Stimulated activated CD4-positive, alpha-beta T cell treated with anti-CD3 and anti-CD28 coated beads, Interleukin-15, amount 100 ng/mL, for 24 hours (primary cell): ENCODE measurements at regions not wholly inside any gene's neighbourhood (a gene's known extent, or its start where the extent isn't known, plus 50 kb on each side); places are given as distances from the start of the nearest gene placed in this dataset.

Source experiments
- DNase-seq: peaks from one replicate; pipeline ENCODE4 v3.0.0-alpha.2; 2020

- DNase-seq: no peak
These were observed 150.7 kb upstream of the IRX2 start for GRCh38 chr5:2902186-2902585.

DNA sequence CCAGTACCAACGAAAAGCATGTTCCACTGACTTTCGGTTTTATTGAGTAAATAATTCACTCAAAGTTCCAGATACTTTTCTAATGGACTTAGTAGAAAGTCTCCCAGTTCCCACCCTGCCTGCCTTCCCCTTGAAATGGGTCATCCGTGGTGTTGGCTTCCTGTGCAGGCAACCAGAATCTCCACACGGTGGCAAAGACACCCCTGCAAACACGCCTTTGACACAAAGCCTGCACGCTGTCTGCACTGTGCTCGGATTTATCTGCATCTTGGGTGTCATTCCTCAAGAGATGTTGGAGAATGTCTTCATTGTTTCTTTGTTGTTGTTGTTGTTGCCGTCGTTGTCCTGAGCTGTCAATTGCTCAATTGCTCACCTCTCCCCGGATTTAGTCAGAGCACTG, 150.0 kb upstream of the IRX2 start:
- DNase-seq: no peak

GRCh38 chr5:2901096-2901495, 149.6 kb upstream of the IRX2 start:
- no peak for DNase-seq

- DNase-seq: no peak
These were observed 148.9 kb upstream of the IRX2 start for GRCh38 chr5:2900360-2900759.

- DNase-seq: no peak
These were observed 147.8 kb upstream of the IRX2 start for GRCh38 chr5:2899311-2899710.

GRCh38 chr5:2898661-2899060, 147.2 kb upstream of the IRX2 start:
- no peak for DNase-seq

- no peak for DNase-seq
These were observed 145.9 kb upstream of the IRX2 start for GRCh38 chr5:2897276-2897961.

- no peak for DNase-seq
These were observed 145.1 kb upstream of the IRX2 start for GRCh38 chr5:2896371-2897275.

DNA sequence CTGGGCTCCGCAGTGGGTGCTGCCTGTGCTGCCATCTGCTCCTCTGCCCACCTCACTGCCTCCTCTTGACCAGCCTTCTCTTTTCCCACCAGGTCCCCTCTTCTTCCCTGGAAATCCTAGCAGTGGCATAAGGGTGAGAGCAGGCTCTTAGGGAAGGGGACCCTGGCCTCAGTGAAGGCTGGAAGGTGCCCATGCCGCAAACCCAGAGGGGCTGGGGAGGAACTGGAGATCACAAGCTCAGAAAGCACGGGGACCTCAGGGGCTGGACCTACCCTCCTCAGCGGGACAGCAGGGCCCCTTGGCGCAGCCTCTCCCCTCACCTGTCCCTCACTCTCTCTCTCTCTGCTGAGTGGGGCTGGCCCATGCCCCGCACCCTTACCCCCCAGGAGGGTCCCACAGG, 144.4 kb upstream of the IRX2 start:
- DNase-seq: no peak

- DNase-seq: no peak
These were observed 143.7 kb upstream of the IRX2 start for GRCh38 chr5:2895196-2895595.

- DNase-seq: no peak
These were observed 143.3 kb upstream of the IRX2 start for GRCh38 chr5:2894736-2895135.

GRCh38 chr5:2894316-2894715, 142.8 kb upstream of the IRX2 start:
- DNase-seq: no peak

- no peak for DNase-seq
These were observed 141.1 kb upstream of the IRX2 start for GRCh38 chr5:2892466-2893000.

- no peak for DNase-seq
These were observed 140.3 kb upstream of the IRX2 start for GRCh38 chr5:2891781-2892180.

- DNase-seq: no peak
These were observed 138.5 kb upstream of the IRX2 start for GRCh38 chr5:2890011-2890410.

- no peak for DNase-seq
These were observed 137.1 kb upstream of the IRX2 start for GRCh38 chr5:2888520-2889060.

DNA sequence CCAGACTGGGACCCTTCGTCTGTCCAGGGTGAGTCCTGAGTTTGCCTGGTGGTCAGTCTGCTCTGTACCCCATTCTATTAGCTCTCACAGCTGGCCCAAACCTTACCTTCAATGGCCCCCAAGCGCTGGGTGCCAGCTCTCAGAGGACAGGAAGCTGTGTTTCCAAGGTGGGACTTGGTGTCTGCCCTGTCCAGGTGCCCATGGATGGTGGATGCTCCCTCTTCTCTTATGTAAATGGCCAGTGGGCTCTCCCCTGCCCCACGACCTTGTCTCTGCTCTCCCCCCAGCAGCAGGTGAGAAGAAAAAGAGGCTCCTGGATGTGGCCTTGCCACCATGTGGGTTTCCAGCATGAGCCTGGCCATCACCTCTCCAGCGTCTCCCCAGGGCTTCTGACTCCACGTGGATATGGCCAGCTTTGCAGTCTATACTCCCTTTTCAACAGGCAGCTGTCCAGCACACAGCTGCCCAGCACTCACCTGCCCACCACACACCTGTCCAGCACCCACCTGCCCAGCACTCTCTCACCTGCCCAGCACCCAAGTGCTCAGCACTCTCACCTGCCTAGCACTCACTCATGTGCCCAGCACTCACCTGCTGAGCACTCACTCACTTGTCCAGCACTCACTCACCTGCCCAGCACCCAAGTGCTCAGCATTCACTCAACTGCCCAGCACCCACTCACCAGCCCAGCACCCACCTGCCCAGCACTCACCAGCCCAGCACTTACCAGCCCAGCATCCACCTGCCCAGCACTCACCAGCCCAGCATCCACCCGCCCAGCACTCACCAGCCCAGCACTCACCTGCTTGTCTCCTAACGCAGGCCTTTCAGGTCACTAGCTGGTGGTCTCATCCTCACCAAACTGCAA, 136.2 kb upstream of the IRX2 start:
- no peak for DNase-seq

DNA sequence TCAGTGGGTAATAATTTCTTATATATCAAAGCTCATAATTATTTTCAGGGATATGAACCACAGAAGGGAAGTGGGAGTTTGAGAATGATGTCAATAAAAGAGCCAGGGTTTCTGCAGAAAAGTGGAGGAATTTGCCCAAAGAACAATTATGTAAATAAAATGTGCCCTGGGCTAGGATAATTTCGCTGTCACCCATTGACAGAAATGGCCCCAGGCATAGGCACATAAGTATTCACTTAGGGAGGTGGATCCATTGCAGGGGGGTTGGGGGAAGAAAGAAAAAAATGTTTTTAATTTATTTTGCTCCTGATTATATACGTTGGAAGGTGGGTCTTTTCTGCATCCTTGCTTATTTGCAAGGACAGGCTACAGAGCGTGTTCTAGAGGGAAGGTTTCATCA, 135.1 kb upstream of the IRX2 start:
- DNase-seq: no peak

- DNase-seq: no peak
These were observed 132.3 kb upstream of the IRX2 start for GRCh38 chr5:2883771-2884170.

DNA sequence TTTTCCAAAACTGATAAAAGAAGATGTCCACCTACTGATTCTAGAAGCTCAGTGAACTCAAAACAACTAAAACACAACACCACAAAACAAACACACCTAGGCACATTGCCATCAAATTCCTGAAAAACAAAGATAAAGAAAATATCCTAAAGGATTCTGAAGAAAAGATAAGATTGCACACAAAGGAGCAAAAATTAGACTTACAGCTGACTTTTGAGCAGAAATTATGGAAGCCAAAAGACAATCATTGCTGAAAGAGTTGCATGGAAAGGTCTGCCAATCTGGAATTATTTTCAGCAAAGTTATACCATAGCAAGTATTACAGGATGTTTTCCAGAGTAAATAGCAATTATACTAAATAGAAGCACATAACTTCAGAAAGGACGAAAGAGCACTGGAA, 128.2 kb upstream of the IRX2 start:
- DNase-seq: no peak

GRCh38 chr5:2877522-2877921, 126.0 kb upstream of the IRX2 start:
- DNase-seq: no peak

DNA sequence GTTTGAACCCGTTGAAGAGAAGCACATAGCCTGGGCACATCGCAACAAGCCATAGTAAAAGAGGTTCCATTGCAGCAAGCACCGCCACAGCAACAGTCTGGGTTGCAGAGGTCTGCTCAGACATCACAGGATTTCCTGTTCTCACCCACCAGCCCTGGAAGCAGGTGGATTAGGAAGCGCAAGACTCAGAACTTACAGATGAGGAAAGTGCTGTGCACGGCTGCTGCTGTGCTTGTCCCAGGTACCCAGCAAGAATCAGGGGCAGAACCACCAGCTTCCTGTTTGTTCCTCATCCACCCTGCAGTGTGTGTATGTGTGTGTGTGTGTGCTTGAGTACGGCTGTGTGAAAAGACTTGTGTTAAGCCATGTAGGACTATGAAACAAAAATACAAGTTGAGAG, 124.7 kb upstream of the IRX2 start:
- DNase-seq: no peak

DNA sequence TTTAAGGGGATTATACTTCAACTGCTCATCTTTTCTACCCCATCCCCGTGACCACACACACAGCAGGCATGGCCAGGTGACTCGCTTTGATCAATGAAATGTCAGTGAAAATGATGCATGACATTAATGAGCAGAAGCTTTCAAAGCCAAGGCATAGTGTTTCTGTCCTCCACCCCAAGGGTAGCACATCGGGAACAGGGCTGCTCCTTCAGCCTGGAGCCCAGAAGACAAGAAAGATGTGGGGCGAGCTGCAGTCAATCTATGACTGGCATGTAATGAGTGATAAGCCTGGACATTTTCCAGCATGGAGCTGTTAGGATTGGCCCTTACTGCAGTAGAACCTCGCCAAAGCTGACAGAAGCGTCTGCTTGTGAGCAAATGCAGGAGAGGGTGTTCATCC, 122.6 kb upstream of the IRX2 start:
- no peak for DNase-seq
